ENCODE measurements at regions not wholly inside any gene's neighbourhood (a gene's known extent, or its start where the extent isn't known, plus 50 kb on each side); places are given as distances from the start of the nearest gene placed in this dataset.

DNA sequence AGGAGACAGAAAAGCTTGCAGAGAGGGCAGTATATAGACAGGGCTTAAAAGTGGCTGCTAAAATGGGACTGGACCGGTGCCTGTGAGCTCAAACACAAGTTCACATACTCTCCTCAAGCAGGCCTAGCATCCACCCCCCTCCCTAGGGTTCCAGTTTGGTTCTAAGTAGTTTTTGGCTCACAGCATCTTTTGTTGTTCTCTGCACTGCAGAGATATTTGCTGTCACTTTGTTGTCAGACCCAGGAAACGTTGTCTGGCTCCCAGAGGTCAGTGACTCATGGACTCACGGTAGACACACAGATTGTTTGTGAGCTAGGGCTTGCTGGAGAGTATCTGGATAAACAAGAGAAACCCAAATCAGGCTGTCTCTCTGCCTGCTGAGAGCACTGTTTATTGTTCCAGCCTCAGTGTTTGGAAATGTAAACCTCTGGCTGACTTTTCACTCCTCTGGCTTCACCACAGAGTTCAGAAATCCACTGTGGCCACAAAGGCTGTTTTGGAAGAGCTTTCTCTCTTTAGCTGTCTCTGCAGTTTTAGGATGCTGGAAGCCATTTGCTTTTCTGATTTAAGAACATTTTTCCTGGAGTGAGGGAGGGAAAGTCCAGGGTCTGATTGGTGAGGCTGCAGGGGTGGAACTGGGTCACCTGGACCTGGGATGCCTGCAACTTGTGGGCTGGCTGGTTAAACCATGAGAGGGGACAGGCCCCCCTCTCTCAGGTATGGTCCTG, 303.7 kb upstream of the PLET1 start:
- Histone ChIP-seq H3K27me3 (ENCODE audit: control insufficient read depth, insufficient read depth, low read length) (no peaks in the 10 kb centered on the region), H3K36me3 (ENCODE audit: control insufficient read depth, insufficient read depth, low read length) (no peaks in the 10 kb centered on the region), H3K4me3 (ENCODE audit: low read depth, low read length) (no peak overlapping the region)
- DNase-seq (ENCODE audit: low read depth) = peak; percentile 62
- FAIRE-seq = peak; percentile 81
- TF ChIP-seq, protein P1, sequence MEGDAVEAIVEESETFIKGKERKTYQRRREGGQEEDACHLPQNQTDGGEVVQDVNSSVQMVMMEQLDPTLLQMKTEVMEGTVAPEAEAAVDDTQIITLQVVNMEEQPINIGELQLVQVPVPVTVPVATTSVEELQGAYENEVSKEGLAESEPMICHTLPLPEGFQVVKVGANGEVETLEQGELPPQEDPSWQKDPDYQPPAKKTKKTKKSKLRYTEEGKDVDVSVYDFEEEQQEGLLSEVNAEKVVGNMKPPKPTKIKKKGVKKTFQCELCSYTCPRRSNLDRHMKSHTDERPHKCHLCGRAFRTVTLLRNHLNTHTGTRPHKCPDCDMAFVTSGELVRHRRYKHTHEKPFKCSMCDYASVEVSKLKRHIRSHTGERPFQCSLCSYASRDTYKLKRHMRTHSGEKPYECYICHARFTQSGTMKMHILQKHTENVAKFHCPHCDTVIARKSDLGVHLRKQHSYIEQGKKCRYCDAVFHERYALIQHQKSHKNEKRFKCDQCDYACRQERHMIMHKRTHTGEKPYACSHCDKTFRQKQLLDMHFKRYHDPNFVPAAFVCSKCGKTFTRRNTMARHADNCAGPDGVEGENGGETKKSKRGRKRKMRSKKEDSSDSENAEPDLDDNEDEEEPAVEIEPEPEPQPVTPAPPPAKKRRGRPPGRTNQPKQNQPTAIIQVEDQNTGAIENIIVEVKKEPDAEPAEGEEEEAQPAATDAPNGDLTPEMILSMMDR (IDR thresholded peaks at IDR 0.05; ENCODE audit: insufficient read depth, low read length, severe bottlenecking) = no peak

DNA sequence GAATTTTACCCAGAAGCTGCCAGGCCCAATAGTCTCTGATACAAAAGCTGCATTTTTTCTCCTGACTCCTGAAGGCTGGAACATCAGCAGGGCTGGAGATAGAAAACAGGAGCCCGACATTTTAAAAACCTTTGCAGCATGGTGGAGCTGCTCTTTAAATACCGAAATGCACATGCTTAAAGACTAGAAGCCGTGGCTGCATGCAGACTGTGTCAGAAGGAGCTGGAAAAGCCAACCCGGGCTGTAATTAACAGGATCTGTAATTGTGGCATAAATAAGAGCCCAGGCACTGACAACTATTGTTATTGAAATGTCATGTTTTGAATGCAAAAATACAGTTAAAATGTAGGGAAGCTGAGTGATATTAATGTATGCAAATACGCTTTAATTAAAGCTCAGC, 304.9 kb upstream of the PLET1 start:
- no peaks in the 10 kb centered on the region for H3K27me3 ChIP-seq (ENCODE audit: control insufficient read depth, insufficient read depth, low read length)
- no peaks in the 10 kb centered on the region for H3K36me3 ChIP-seq (ENCODE audit: control insufficient read depth, insufficient read depth, low read length)
- no peak overlapping the region for H3K4me3 ChIP-seq (ENCODE audit: low read depth, low read length)
- TF ChIP-seq, protein P1 (IDR thresholded peaks at IDR 0.05; ENCODE audit: insufficient read depth, low read length, severe bottlenecking) = no peak
- DNase-seq (ENCODE audit: low read depth) (no peak), FAIRE-seq (no peak)

DNA sequence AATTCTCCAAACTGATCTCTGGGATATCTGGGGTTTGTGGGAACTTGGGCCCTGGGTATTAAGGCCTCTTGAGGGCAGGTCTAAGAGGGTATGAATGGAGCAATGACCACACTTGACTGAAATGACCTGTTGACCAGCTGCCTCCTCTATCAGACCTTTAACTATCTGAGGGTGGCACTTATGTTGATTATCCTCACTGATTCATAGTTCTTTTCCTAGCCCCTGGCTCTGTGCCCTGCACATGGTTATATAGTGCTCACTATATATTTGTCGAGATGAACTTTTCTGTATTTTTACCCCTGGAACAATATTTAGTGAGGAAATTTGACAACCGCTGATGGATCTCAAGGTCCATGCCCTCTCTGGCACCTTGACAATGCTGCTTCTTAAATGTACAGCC, 305.5 kb upstream of the PLET1 start:
- TF ChIP-seq, protein P1 (IDR thresholded peaks at IDR 0.05; ENCODE audit: insufficient read depth, low read length, severe bottlenecking) = no peak
- DNase-seq (ENCODE audit: low read depth) (no peak), FAIRE-seq (no peak)
- Histone ChIP-seq H3K36me3 (ENCODE audit: control insufficient read depth, insufficient read depth, low read length) (no peaks in the 10 kb centered on the region), H3K4me3 (ENCODE audit: low read depth, low read length) (no peak overlapping the region), H3K27me3 (ENCODE audit: control insufficient read depth, insufficient read depth, low read length) (no peaks in the 10 kb centered on the region)

DNA sequence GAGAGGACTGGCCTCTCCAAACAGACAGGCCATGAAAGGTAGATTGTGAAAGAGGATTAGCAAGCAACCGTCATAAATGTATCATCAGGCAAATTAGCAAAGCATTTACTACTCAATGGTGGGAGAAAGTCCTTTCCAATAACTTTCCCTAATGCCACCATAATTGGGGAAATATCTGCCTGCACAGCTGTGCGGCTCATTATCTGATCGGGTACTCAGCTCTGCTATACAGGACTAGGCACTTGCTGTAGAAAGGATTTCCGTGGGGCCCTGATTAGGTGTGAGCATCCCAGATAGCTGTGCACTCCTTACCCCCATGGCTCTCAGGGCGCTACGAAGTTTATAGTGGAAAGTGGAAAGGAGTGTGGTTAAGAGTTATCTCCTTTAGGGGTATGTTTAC, 309.7 kb upstream of the PLET1 start:
- Histone ChIP-seq H3K4me3 (ENCODE audit: low read depth, low read length) (no peak overlapping the region), H3K27me3 (ENCODE audit: control insufficient read depth, insufficient read depth, low read length) (no peaks in the 10 kb centered on the region), H3K36me3 (ENCODE audit: control insufficient read depth, insufficient read depth, low read length) (no peaks in the 10 kb centered on the region)
- TF ChIP-seq, protein P1 (IDR thresholded peaks at IDR 0.05; ENCODE audit: insufficient read depth, low read length, severe bottlenecking) = no peak
- peak; percentile 25 for DNase-seq (ENCODE audit: low read depth)
- FAIRE-seq = no peak

DNA sequence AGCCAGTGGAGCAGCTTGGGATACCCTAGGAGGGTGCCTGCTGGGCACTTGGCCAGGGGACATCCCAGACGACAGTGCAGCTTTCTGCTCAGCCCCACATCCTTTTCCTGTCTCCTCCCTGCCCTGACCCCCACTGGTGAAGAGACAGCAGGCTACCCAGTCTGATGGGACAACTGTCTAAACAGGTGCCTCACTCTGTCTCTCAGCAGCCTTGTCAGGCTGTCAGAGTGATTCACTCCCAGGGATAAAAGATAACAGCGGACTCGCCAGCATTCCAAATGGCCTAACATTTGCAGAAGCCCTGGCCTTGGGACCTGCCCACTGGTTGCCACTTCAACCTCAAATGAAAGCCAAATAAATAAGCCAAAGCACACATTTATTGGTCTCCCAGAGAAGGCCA, 318.6 kb upstream of the PLET1 start:
- TF ChIP-seq, protein P1 (IDR thresholded peaks at IDR 0.05; ENCODE audit: insufficient read depth, low read length, severe bottlenecking) = no peak
- FAIRE-seq (no peak), DNase-seq (ENCODE audit: low read depth) (no peak)
- no peaks in the 10 kb centered on the region for H3K36me3 ChIP-seq (ENCODE audit: control insufficient read depth, insufficient read depth, low read length)
- no peaks in the 10 kb centered on the region for H3K27me3 ChIP-seq (ENCODE audit: control insufficient read depth, insufficient read depth, low read length)
- H3K4me3 ChIP-seq (ENCODE audit: low read depth, low read length) = no peak overlapping the region

DNA sequence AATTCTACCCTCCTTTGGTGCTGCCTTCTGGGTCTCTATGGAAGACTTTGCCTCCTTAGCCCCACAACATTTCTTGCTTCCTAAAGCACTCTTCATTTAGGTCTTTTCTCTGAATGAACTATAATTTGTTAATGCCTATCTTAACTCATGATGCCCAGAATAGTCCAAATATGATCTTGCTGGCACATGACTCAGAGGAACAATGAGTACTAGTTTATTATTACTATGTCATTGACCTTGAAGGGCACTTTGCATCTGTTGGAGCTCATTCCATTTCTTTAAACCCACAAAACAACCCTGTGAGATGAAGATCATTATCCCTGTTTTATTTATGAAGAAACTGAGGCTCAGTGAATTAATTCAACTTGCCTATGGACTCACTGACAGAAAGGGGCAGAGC, 320.2 kb upstream of the PLET1 start:
- H3K27me3 ChIP-seq (ENCODE audit: control insufficient read depth, insufficient read depth, low read length) = no peaks in the 10 kb centered on the region
- no peaks in the 10 kb centered on the region for H3K36me3 ChIP-seq (ENCODE audit: control insufficient read depth, insufficient read depth, low read length)
- no peak overlapping the region for H3K4me3 ChIP-seq (ENCODE audit: low read depth, low read length)
- TF ChIP-seq, protein P1 (IDR thresholded peaks at IDR 0.05; ENCODE audit: insufficient read depth, low read length, severe bottlenecking) = no peak
- DNase-seq (ENCODE audit: low read depth) = no peak
- no peak for FAIRE-seq

Measured in bronchial epithelial cell (primary cell).